ENCODE measurements at regions not wholly inside any gene's neighbourhood (a gene's known extent, or its start where the extent isn't known, plus 50 kb on each side); places are given as distances from the start of the nearest gene placed in this dataset.

GRCh38 chr9:129278391-129279237 is 100.6 kb upstream of the IER5L start:
- peaks cover 10% of the 10 kb centered on the region for H3K27me3 ChIP-seq (ENCODE audit: control insufficient read depth, insufficient read depth, low read length)
- H2AFZ ChIP-seq (ENCODE audit: low read length): no peak overlapping the region
- DNase-seq (ENCODE audit: low read depth in 2 of 2): peak in 1 of 2 donors; percentile 50

DNA sequence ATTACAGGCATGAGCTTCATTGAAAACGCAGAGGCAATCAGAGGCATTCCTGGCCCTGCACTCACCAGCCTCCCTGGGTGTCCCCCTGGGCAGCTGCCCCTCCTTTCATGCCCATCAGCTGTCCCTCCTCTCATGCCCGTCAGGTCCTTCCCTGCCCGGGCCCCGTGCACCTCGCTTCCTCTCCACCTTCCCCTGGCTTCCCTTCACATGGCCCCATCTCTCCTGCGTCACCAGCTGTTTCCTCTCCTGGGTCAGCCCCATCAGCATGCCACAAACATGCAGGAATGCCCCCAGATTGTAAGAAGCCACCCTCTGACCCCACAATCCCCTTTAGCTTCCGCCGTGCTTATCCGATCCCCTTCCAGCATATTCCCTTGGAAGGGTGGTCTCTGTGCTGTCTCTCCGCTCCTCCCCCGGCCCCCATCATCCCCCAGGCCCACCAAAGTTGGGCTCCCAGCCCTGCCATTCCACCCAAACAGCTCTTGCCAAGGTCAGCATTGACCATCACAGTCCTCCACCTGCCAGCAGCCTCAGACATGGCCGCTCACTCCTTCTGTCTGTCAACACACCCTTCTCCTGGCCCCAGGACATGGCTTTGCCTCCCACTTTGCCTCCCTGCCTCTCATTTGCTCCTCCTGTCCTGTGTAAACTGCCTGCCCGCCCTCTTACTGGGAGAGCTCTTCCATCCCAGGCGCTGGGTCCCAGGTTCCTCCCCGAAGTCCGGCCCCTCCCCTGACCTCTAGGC is 98.6 kb upstream of the IER5L start:
- H3K9ac ChIP-seq (ENCODE audit: insufficient read depth, low read length): no peak overlapping the region
- no peak overlapping the region for H3K4me2 ChIP-seq (ENCODE audit: extremely low read depth, insufficient read depth, low read length)
- peaks cover 10% of the 10 kb centered on the region for H3K27me3 ChIP-seq (ENCODE audit: control insufficient read depth, insufficient read depth, low read length)
- no peak for DNase-seq (ENCODE audit: low read depth in 2 of 2)
- H3K9me3 ChIP-seq (ENCODE audit: control insufficient read depth, insufficient read depth, low read depth, low read length): no peaks in the 10 kb centered on the region
- H3K4me1 ChIP-seq (ENCODE audit: control insufficient read depth, extremely low read depth, insufficient read depth, low read length): no peaks in the 10 kb centered on the region
- no peaks in the 10 kb centered on the region for H3K36me3 ChIP-seq (ENCODE audit: control insufficient read depth, insufficient read depth, low read length)
- no peak overlapping the region for H2AFZ ChIP-seq (ENCODE audit: low read length)
- H4K20me1 ChIP-seq (ENCODE audit: control insufficient read depth, extremely low read depth, insufficient read depth, low read length): no peaks in the 10 kb centered on the region
- no peaks in the 10 kb centered on the region for H3K79me2 ChIP-seq (ENCODE audit: control insufficient read depth, insufficient read depth, low read length)
- H3K27ac ChIP-seq (ENCODE audit: insufficient read depth, low read length): no peak overlapping the region
- TF ChIP-seq EZH2 (IDR thresholded peaks at IDR 0.05; ENCODE audit: low read length, missing control alignments): no peak
- no peak for TF ChIP-seq CTCF (conservative IDR thresholded peaks at IDR 0.05 in 1 of 2, IDR thresholded peaks at IDR 0.05 in 1 of 2; ENCODE audit: low read depth in 1 of 2, low read length in 2 of 2)
- H3K4me3 ChIP-seq (replicated peaks in 1 of 4; ENCODE audit: control extremely low read depth in 1 of 4, insufficient read depth in 1 of 4, low read depth in 3 of 4, low read length in 4 of 4): no peak overlapping the region

More at GRCh38 chr9:129278391-129279237, 100.6 kb upstream of the IER5L start:
- Histone ChIP-seq H4K20me1 (ENCODE audit: control insufficient read depth, extremely low read depth, insufficient read depth, low read length) (no peaks in the 10 kb centered on the region), H3K36me3 (ENCODE audit: control insufficient read depth, insufficient read depth, low read length) (no peaks in the 10 kb centered on the region), H3K4me3 (replicated peaks in 1 of 4; ENCODE audit: control extremely low read depth in 1 of 4, insufficient read depth in 1 of 4, low read depth in 3 of 4, low read length in 4 of 4) (no peak overlapping the region), H3K4me2 (ENCODE audit: extremely low read depth, insufficient read depth, low read length) (no peak overlapping the region), H3K9me3 (ENCODE audit: control insufficient read depth, insufficient read depth, low read depth, low read length) (no peaks in the 10 kb centered on the region), H3K27ac (ENCODE audit: insufficient read depth, low read length) (no peak overlapping the region), H3K4me1 (ENCODE audit: control insufficient read depth, extremely low read depth, insufficient read depth, low read length) (no peaks in the 10 kb centered on the region), H3K9ac (ENCODE audit: insufficient read depth, low read length) (no peak overlapping the region), H3K79me2 (ENCODE audit: control insufficient read depth, insufficient read depth, low read length) (no peaks in the 10 kb centered on the region)
- TF ChIP-seq EZH2 (IDR thresholded peaks at IDR 0.05; ENCODE audit: low read length, missing control alignments) (no peak), CTCF (conservative IDR thresholded peaks at IDR 0.05 in 1 of 2, IDR thresholded peaks at IDR 0.05 in 1 of 2; ENCODE audit: low read depth in 1 of 2, low read length in 2 of 2) (no peak)

DNA sequence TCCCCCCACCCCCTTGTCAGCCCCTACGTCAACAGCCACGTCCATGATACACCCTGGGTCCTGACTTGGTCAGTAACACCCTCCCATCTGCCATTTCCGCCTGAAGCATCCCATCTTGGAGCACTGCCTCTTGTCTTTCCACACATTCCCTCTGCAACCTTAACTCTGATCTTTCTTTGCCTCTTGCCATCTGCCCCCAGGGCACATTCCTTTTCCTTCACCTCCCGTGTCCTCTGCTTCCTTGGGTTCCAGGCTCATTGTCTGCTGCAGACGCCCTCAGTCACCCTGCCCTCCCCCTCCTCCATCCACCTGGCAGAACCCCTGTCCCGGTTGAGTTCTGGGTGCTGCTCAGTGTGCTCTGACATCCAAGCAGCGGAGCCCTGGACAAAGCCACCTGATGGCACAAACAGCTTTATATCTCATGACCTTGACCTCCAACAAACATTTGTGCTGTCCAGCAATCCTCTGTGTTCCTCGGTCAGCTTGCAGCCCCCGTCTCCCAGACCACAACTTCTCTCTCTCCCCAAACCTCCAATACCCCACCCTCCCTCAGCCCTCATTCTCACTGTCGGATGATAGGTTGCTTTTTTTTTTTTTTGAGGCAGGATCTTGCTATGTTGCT is 97.7 kb upstream of the IER5L start:
- Histone ChIP-seq H3K4me2 (ENCODE audit: extremely low read depth, insufficient read depth, low read length) (no peak overlapping the region), H3K4me3 (replicated peaks in 1 of 4; ENCODE audit: control extremely low read depth in 1 of 4, insufficient read depth in 1 of 4, low read depth in 3 of 4, low read length in 4 of 4) (no peak overlapping the region), H2AFZ (ENCODE audit: low read length) (no peak overlapping the region), H3K27me3 (ENCODE audit: control insufficient read depth, insufficient read depth, low read length) (peaks cover 10% of the 10 kb centered on the region), H3K4me1 (ENCODE audit: control insufficient read depth, extremely low read depth, insufficient read depth, low read length) (no peaks in the 10 kb centered on the region), H3K9ac (ENCODE audit: insufficient read depth, low read length) (no peak overlapping the region), H3K9me3 (ENCODE audit: control insufficient read depth, insufficient read depth, low read depth, low read length) (no peaks in the 10 kb centered on the region), H3K79me2 (ENCODE audit: control insufficient read depth, insufficient read depth, low read length) (no peaks in the 10 kb centered on the region), H3K27ac (ENCODE audit: insufficient read depth, low read length) (no peak overlapping the region), H3K36me3 (ENCODE audit: control insufficient read depth, insufficient read depth, low read length) (no peaks in the 10 kb centered on the region), H4K20me1 (ENCODE audit: control insufficient read depth, extremely low read depth, insufficient read depth, low read length) (no peaks in the 10 kb centered on the region)
- no peak for DNase-seq (ENCODE audit: low read depth in 2 of 2)
- TF ChIP-seq CTCF (conservative IDR thresholded peaks at IDR 0.05 in 1 of 2, IDR thresholded peaks at IDR 0.05 in 1 of 2; ENCODE audit: low read depth in 1 of 2, low read length in 2 of 2): no peak
- TF ChIP-seq EZH2 (IDR thresholded peaks at IDR 0.05; ENCODE audit: low read length, missing control alignments): no peak

All from fibroblast of lung (primary cell).